ENCODE measurements at regions not wholly inside any gene's neighbourhood (a gene's known extent, or its start where the extent isn't known, plus 50 kb on each side); places are given as distances from the start of the nearest gene placed in this dataset.

- no peak for TF ChIP-seq CTCF (IDR thresholded peaks at IDR 0.05 in 2 of 3, conservative IDR thresholded peaks at IDR 0.05 in 1 of 3; ENCODE audit: borderline replicate concordance in 1 of 3, insufficient read depth in 1 of 3, low read depth in 2 of 3, low read length in 2 of 3)
- TF ChIP-seq POLR2AphosphoS5 (IDR thresholded peaks at IDR 0.05; ENCODE audit: low read depth, low read length) = no peak
- TF ChIP-seq SIN3A (IDR thresholded peaks at IDR 0.05; ENCODE audit: low read depth) = no peak
Observed at GRCh38 chr1:30092051-30092858, 631.1 kb downstream of the MATN1 start.

All from HCT116 (cell line).